Hepatocyte (in vitro differentiated cells): ENCODE measurements at regions not wholly inside any gene's neighbourhood (a gene's known extent, or its start where the extent isn't known, plus 50 kb on each side); places are given as distances from the start of the nearest gene placed in this dataset.

Experiments
- DNase-seq: peaks from one replicate; pipeline ENCODE4 v3.0.0-alpha.2; 2016; ENCODE audit warnings: low spot score
- H2AFZ ChIP-seq: fragments of 200-600 bp; sonication (generic); 2 replicates; pipeline ENCODE4 v1.6.0; 2016; ENCODE audit warnings: antibody characterized with exemption, mild to moderate bottlenecking
- H3K27ac ChIP-seq: fragments of 200-600 bp; sonication (generic); 2 replicates; pipeline ENCODE4 v1.5.1; 2016; ENCODE audit warnings: mild to moderate bottlenecking
- H3K27me3 ChIP-seq: fragments of 200-600 bp; sonication (generic); 2 replicates; pipeline ENCODE4 v1.6.1; 2016
- H3K36me3 ChIP-seq: fragments of 200-600 bp; sonication (generic); replicated peaks from 2 replicates; pipeline ENCODE4 v1.5.1; 2016; ENCODE audit warnings: low read depth; ENCODE audit not compliant: insufficient read depth
- H3K4me1 ChIP-seq: fragments of 200-600 bp; sonication (generic); 2 replicates; pipeline ENCODE4 v1.5.1; 2016; ENCODE audit warnings: mild to moderate bottlenecking, moderate library complexity; ENCODE audit not compliant: insufficient read depth
- H3K4me2 ChIP-seq: fragments of 200-600 bp; sonication (generic); 2 replicates; pipeline ENCODE4 v1.6.0; 2016
- H3K4me3 ChIP-seq: fragments of 200-600 bp; sonication (generic); 2 replicates; pipeline ENCODE4 v1.5.1; 2016; ENCODE audit warnings: mild to moderate bottlenecking
- H3K79me2 ChIP-seq: fragments of 200-600 bp; sonication (generic); 2 replicates; pipeline ENCODE4 v1.6.0; 2017; ENCODE audit warnings: mild to moderate bottlenecking
- H3K9me2 ChIP-seq: fragments of 200-600 bp; sonication (generic); replicated peaks from 2 replicates; pipeline ENCODE4 v1.6.0; 2017; ENCODE audit warnings: mild to moderate bottlenecking; ENCODE audit not compliant: insufficient read depth
- H3K9me3 ChIP-seq: fragments of 200-600 bp; sonication (generic); 2 replicates; pipeline ENCODE4 v1.5.1; 2016; ENCODE audit warnings: low read depth, mild to moderate bottlenecking
- H4K20me1 ChIP-seq: fragments of 200-600 bp; sonication (generic); 2 replicates; pipeline ENCODE4 v1.6.0; 2016; ENCODE audit warnings: mild to moderate bottlenecking; ENCODE audit not compliant: insufficient read depth, poor library complexity, severe bottlenecking
- EZH2 ChIP-seq: fragments of 200-600 bp; sonication (generic); IDR thresholded peaks from 2 replicates; pipeline ENCODE4 v1.6.1; 2016; ENCODE audit warnings: antibody characterized with exemption, mild to moderate bottlenecking, borderline replicate concordance
- EZH2phosphoT487 ChIP-seq: fragments of 200-600 bp; sonication (generic); IDR thresholded peaks from one replicate; pipeline ENCODE4 v1.6.1; 2018; ENCODE audit warnings: antibody characterized with exemption, mild to moderate bottlenecking, low read depth, moderate library complexity; ENCODE audit not compliant: unreplicated experiment, severe bottlenecking
- WGBS: methylation state at CpG from one replicate; pipeline ENCODE4 v1.1.6; 2016; ENCODE audit warnings: low lambda C conversion rate; ENCODE audit errors: missing lambda C conversion rate; 5-methylcytosine and 5-hydroxymethylcytosine counted together
- TF ChIP-seq, protein P1 (sequence below): fragments of 200-600 bp; sonication (generic); IDR thresholded peaks from 2 replicates; pipeline ENCODE4 v1.5.1; 2016; ENCODE audit warnings: antibody characterized with exemption, mild to moderate bottlenecking; ENCODE audit not compliant: poor library complexity

DNA sequence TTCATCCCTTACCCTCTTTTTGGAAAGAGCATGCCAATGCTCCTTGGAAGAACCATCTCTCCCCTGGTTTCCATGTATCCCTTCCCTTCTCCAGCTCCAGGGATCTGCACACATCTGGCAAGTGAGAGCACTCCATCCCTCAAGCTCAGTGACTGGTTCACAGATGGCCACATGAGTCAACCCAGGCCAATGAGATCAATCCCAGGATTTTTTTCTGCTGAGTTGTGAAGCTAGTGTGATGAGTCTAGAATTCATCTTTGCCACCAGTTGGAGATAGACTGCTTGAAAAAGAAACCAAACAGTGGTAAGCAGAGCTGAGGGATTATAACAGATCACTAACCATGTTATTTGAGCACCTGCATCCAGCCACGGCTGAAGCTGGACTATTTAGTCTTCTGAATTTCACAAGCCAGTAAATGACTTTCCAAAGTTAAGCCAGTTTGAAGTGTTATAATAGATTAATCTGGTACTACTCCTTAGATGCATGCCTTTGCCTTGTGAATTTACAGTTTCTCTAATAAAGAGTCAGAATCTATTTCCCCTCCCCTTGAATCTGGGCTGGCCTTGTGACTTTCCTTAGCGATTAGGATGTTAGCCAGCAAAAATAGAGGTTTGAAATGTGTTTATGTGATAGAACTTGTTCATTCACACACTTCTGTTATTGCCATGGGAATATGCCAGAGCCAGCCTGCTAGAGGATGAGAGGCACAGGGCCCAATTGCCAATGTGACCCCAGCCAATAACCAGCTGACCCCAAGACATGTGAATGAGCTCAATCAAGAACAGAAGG is 159.8 kb downstream of the WNT5A start:
- Histone ChIP-seq H3K4me3 (no peak overlapping the region), H3K9me2 (no peaks in the 10 kb centered on the region), H3K79me2 (no peaks in the 10 kb centered on the region), H2AFZ (no peak overlapping the region), H3K36me3 (no peaks in the 10 kb centered on the region), H3K4me2 (no peak overlapping the region), H4K20me1 (no peaks in the 10 kb centered on the region), H3K27ac (no peak overlapping the region), H3K9me3 (no peaks in the 10 kb centered on the region), H3K4me1 (peaks cover 12% of the 10 kb centered on the region), H3K27me3 (no peaks in the 10 kb centered on the region)
- WGBS: 74% methylated on average over 2 of the region's 2 CpGs
- DNase-seq: no peak
- TF ChIP-seq, protein P1, sequence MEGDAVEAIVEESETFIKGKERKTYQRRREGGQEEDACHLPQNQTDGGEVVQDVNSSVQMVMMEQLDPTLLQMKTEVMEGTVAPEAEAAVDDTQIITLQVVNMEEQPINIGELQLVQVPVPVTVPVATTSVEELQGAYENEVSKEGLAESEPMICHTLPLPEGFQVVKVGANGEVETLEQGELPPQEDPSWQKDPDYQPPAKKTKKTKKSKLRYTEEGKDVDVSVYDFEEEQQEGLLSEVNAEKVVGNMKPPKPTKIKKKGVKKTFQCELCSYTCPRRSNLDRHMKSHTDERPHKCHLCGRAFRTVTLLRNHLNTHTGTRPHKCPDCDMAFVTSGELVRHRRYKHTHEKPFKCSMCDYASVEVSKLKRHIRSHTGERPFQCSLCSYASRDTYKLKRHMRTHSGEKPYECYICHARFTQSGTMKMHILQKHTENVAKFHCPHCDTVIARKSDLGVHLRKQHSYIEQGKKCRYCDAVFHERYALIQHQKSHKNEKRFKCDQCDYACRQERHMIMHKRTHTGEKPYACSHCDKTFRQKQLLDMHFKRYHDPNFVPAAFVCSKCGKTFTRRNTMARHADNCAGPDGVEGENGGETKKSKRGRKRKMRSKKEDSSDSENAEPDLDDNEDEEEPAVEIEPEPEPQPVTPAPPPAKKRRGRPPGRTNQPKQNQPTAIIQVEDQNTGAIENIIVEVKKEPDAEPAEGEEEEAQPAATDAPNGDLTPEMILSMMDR: no peak
- no peak for TF ChIP-seq EZH2
- TF ChIP-seq EZH2phosphoT487: no peak

DNA sequence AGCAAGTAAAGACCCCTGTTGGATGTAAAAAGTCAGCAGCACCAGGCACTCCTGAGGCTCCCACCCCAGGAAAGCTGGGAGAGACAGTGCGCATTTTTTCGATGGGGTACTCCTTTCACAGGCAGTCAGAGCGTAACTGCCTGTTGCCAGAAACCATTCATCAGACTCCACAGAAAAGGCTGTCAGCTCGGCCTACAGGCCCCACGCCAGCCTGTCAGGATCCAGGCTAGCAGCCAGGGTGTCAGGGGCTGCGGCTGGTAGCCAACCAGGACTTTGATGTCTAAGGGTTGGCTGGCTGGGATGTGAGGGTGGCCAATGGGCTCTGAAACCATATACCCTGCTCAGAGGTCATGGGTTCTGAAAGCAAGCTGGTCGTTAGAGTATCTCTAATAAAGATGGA is 164.5 kb downstream of the WNT5A start:
- no peak overlapping the region for H2AFZ ChIP-seq
- H3K36me3 ChIP-seq: no peaks in the 10 kb centered on the region
- peak overlapping the region; percentile 70 for H3K27ac ChIP-seq
- no peak overlapping the region for H3K4me3 ChIP-seq
- H3K79me2 ChIP-seq: no peaks in the 10 kb centered on the region
- no peak overlapping the region for H3K4me2 ChIP-seq
- H3K9me2 ChIP-seq: no peaks in the 10 kb centered on the region
- no peaks in the 10 kb centered on the region for H3K27me3 ChIP-seq
- H3K9me3 ChIP-seq: no peaks in the 10 kb centered on the region
- peak; percentile 49 for DNase-seq
- TF ChIP-seq, protein P1: no peak
- TF ChIP-seq EZH2phosphoT487 (no peak), EZH2 (no peak)
- H4K20me1 ChIP-seq: no peaks in the 10 kb centered on the region
- 58% methylated on average over 7 of the region's 7 CpGs for WGBS
- H3K4me1 ChIP-seq: no peaks in the 10 kb centered on the region

DNA sequence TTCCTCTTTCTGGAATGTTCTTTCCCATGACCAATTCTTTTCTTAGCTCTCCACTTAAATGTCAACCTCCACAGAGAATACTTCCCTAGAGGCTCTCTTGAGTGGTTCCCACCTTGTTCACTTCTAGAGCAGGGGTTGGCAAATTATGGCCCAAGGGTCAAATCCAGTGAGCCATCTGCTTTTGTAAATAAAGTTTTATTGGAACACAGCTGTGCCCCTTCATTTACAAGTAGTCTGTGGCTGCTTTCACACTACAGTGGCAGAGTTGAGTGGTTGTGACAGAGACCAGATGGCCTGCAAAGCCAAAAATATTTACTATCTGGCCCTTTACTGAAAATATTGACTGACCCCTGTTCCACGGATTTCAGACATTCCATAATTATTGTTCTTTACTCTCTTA is 166.2 kb downstream of the WNT5A start:
- no peaks in the 10 kb centered on the region for H3K27me3 ChIP-seq
- no peaks in the 10 kb centered on the region for H3K79me2 ChIP-seq
- H3K4me2 ChIP-seq: no peak overlapping the region
- no peak for DNase-seq
- H2AFZ ChIP-seq: no peak overlapping the region
- no peaks in the 10 kb centered on the region for H3K36me3 ChIP-seq
- no peak overlapping the region for H3K4me3 ChIP-seq
- WGBS: 35% methylated on average over 1 of the region's 1 CpG
- H3K4me1 ChIP-seq: no peaks in the 10 kb centered on the region
- no peaks in the 10 kb centered on the region for H4K20me1 ChIP-seq
- no peaks in the 10 kb centered on the region for H3K9me2 ChIP-seq
- TF ChIP-seq, protein P1: no peak
- no peak for TF ChIP-seq EZH2phosphoT487
- H3K27ac ChIP-seq: no peak overlapping the region
- H3K9me3 ChIP-seq: no peaks in the 10 kb centered on the region
